GM12875 (cell line): ENCODE measurements at regions not wholly inside any gene's neighbourhood (a gene's known extent, or its start where the extent isn't known, plus 50 kb on each side); places are given as distances from the start of the nearest gene placed in this dataset.

Experiments
- H3K4me3 ChIP-seq: one replicate; pipeline ENCODE4 v1.5.1; 2011; ENCODE audit warnings: low read depth, low read length, control low read depth
- CTCF ChIP-seq: IDR thresholded peaks from 2 replicates; pipeline ENCODE4 v1.5.1; 2011; ENCODE audit warnings: low read depth, mild to moderate bottlenecking, control low read depth, inconsistent platforms, low read length, moderate library complexity, borderline replicate concordance; ENCODE audit not compliant: insufficient read depth

GRCh38 chr1:67586596-67586995 lies 98.4 kb upstream of the GADD45A start:
- TF ChIP-seq CTCF = no peak
- H3K4me3 ChIP-seq = no peak overlapping the region

- no peak for TF ChIP-seq CTCF
- H3K4me3 ChIP-seq = no peak overlapping the region
Observed at GRCh38 chr1:67588178-67588855, 96.7 kb upstream of the GADD45A start.

GRCh38 chr1:67589519-67590233 lies 95.3 kb upstream of the GADD45A start:
- no peak overlapping the region for H3K4me3 ChIP-seq
- no peak for TF ChIP-seq CTCF

GRCh38 chr1:67590329-67590728 lies 94.7 kb upstream of the GADD45A start:
- no peak for TF ChIP-seq CTCF

GRCh38 chr1:67594764-67595163 lies 90.2 kb upstream of the GADD45A start:
- TF ChIP-seq CTCF = no peak

More at GRCh38 chr1:67590329-67590728, 94.7 kb upstream of the GADD45A start:
- no peak overlapping the region for H3K4me3 ChIP-seq

GRCh38 chr1:67596674-67597073 lies 88.3 kb upstream of the GADD45A start:
- TF ChIP-seq CTCF = no peak
- no peak overlapping the region for H3K4me3 ChIP-seq

More at GRCh38 chr1:67594764-67595163, 90.2 kb upstream of the GADD45A start:
- H3K4me3 ChIP-seq = no peak overlapping the region

- no peak for TF ChIP-seq CTCF
- no peak overlapping the region for H3K4me3 ChIP-seq
Observed at GRCh38 chr1:67597336-67597735, 87.7 kb upstream of the GADD45A start.
